Fibroblast of lung (primary cell): ENCODE measurements at regions not wholly inside any gene's neighbourhood (a gene's known extent, or its start where the extent isn't known, plus 50 kb on each side); places are given as distances from the start of the nearest gene placed in this dataset.

ENCODE experiments used
- DNase-seq, 2 donors: peaks; one replicate each; pipeline versions ENCODE4 v3.0.0 to v3.0.0-alpha.2; 2010; ENCODE audit warnings: low read depth in 2 of 2
- H2AFZ ChIP-seq: 2 replicates; pipeline ENCODE4 v1.5.1; 2012; ENCODE audit warnings: low read length, control low read depth, inconsistent platforms
- H3K27ac ChIP-seq: 2 replicates; pipeline ENCODE4 v1.5.1; 2011; ENCODE audit warnings: low read length, control low read depth; ENCODE audit not compliant: insufficient read depth
- H3K27me3 ChIP-seq: 2 replicates; pipeline ENCODE4 v1.5.1; 2011; ENCODE audit warnings: mild to moderate bottlenecking, low read length; ENCODE audit not compliant: control insufficient read depth, insufficient read depth
- H3K36me3 ChIP-seq: 2 replicates; pipeline ENCODE4 v1.5.1; 2011; ENCODE audit warnings: low read length; ENCODE audit not compliant: control insufficient read depth, insufficient read depth
- H3K4me1 ChIP-seq: 2 replicates; pipeline ENCODE4 v1.5.1; 2011; ENCODE audit warnings: low read length; ENCODE audit not compliant: control insufficient read depth, insufficient read depth; ENCODE audit errors: extremely low read depth
- H3K4me2 ChIP-seq: 2 replicates; pipeline ENCODE4 v1.5.1; 2011; ENCODE audit warnings: low read length, control low read depth; ENCODE audit not compliant: insufficient read depth; ENCODE audit errors: extremely low read depth
- H3K4me3 ChIP-seq, 4 experiments: fragments of 200-600 bp in 1 of 4; sonication (generic) in 1 of 4; replicated peaks in 1 of 4; 2 replicates each; pipeline ENCODE4 v1.5.1; 2011 to 2016; ENCODE audit warnings: low read length in 4 of 4, low read depth in 3 of 4, mild to moderate bottlenecking in 3 of 4, control low read depth in 2 of 4, inconsistent platforms in 1 of 4, mixed read lengths in 1 of 4; ENCODE audit not compliant: insufficient read depth in 1 of 4; ENCODE audit errors: control extremely low read depth in 1 of 4
- H3K79me2 ChIP-seq: 2 replicates; pipeline ENCODE4 v1.5.1; 2012; ENCODE audit warnings: mild to moderate bottlenecking, low read length, inconsistent platforms; ENCODE audit not compliant: control insufficient read depth, insufficient read depth
- H3K9ac ChIP-seq: 2 replicates; pipeline ENCODE4 v1.5.1; 2011; ENCODE audit warnings: mild to moderate bottlenecking, low read length, control low read depth; ENCODE audit not compliant: insufficient read depth
- H3K9me3 ChIP-seq: 2 replicates; pipeline ENCODE4 v1.5.1; 2012; ENCODE audit warnings: low read depth, low read length; ENCODE audit not compliant: control insufficient read depth, insufficient read depth
- H4K20me1 ChIP-seq: 2 replicates; pipeline ENCODE4 v1.5.1; 2011; ENCODE audit warnings: low read length; ENCODE audit not compliant: control insufficient read depth, insufficient read depth; ENCODE audit errors: extremely low read depth
- EZH2 ChIP-seq: IDR thresholded peaks from 2 replicates; pipeline ENCODE4 v1.5.1; 2012; ENCODE audit warnings: low read length, control low read depth, mild to moderate bottlenecking; ENCODE audit errors: missing control alignments
- TF ChIP-seq, protein P1 (sequence below), 2 donors: IDR thresholded peaks in 1 of 2; conservative IDR thresholded peaks in 1 of 2; 1 replicate in 1 of 2; 2 replicates in 1 of 2; pipeline ENCODE4 v1.5.1; 2011 to 2012; ENCODE audit warnings: low read length in 2 of 2, control low read depth in 1 of 2, inconsistent platforms in 1 of 2, low read depth in 1 of 2, mild to moderate bottlenecking in 1 of 2

DNA sequence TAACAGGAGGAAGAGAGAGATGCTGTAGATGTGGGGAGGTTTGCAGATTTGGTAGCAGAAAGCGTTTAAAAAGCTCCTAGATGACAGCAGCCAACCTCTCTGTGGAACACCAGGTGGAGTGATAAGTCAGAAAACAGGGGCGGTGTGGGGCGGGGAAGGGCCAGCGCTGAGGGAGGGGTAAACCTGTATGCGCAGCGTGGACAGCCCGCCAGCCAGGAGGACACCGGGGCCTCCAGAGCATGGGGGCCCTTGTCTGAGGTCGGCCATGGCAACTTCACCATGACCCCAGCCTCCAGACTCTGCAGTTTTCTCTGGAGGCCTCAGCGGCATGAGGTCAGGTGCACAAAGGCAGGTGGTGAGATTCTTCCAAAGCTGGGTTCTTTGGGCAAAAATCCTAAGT, 423.7 kb downstream of the BRD1 start:
- Histone ChIP-seq H3K9ac (no peak overlapping the region), H3K36me3 (no peaks in the 10 kb centered on the region), H3K27me3 (no peaks in the 10 kb centered on the region), H3K27ac (no peak overlapping the region), H3K4me3 (no peak overlapping the region), H4K20me1 (no peaks in the 10 kb centered on the region), H3K9me3 (no peaks in the 10 kb centered on the region), H3K79me2 (no peaks in the 10 kb centered on the region), H2AFZ (no peak overlapping the region), H3K4me1 (no peaks in the 10 kb centered on the region), H3K4me2 (no peak overlapping the region)
- TF ChIP-seq EZH2, result no peak
- TF ChIP-seq, protein P1, sequence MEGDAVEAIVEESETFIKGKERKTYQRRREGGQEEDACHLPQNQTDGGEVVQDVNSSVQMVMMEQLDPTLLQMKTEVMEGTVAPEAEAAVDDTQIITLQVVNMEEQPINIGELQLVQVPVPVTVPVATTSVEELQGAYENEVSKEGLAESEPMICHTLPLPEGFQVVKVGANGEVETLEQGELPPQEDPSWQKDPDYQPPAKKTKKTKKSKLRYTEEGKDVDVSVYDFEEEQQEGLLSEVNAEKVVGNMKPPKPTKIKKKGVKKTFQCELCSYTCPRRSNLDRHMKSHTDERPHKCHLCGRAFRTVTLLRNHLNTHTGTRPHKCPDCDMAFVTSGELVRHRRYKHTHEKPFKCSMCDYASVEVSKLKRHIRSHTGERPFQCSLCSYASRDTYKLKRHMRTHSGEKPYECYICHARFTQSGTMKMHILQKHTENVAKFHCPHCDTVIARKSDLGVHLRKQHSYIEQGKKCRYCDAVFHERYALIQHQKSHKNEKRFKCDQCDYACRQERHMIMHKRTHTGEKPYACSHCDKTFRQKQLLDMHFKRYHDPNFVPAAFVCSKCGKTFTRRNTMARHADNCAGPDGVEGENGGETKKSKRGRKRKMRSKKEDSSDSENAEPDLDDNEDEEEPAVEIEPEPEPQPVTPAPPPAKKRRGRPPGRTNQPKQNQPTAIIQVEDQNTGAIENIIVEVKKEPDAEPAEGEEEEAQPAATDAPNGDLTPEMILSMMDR (conservative IDR thresholded peaks at IDR 0.05 in 1 of 2, IDR thresholded peaks at IDR 0.05 in 1 of 2; ENCODE audit: low read depth in 1 of 2, low read length in 2 of 2), result no peak
- no peak for DNase-seq

DNA sequence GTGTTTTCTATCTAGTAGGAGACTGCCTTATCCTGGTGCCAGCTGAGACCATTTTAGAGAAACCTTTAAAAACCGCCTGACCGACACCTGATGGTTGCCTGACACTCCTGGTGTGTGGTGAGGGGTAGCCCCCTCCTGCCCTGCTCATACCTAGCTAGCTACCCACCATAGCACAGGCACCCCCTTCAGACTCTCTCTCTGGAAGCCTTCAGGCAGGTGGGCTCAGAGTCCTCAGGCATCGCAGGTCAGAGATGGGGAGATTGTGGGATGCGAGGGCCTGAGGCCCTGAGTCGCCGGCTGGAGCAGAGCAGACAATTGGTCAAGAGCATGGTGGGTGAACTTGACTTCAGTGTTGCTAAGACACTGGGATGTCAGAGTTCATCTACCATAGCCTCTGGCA, 424.6 kb downstream of the BRD1 start:
- Histone ChIP-seq H3K36me3 (no peaks in the 10 kb centered on the region), H3K27me3 (no peaks in the 10 kb centered on the region), H2AFZ (no peak overlapping the region), H3K4me3 (no peak overlapping the region), H3K9me3 (no peaks in the 10 kb centered on the region), H3K79me2 (no peaks in the 10 kb centered on the region), H3K9ac (no peak overlapping the region), H3K27ac (no peak overlapping the region), H3K4me1 (no peaks in the 10 kb centered on the region), H3K4me2 (no peak overlapping the region), H4K20me1 (no peaks in the 10 kb centered on the region)
- TF ChIP-seq, protein P1 (conservative IDR thresholded peaks at IDR 0.05 in 1 of 2, IDR thresholded peaks at IDR 0.05 in 1 of 2; ENCODE audit: low read depth in 1 of 2, low read length in 2 of 2), result no peak
- TF ChIP-seq EZH2, result no peak
- DNase-seq, result no peak

DNA sequence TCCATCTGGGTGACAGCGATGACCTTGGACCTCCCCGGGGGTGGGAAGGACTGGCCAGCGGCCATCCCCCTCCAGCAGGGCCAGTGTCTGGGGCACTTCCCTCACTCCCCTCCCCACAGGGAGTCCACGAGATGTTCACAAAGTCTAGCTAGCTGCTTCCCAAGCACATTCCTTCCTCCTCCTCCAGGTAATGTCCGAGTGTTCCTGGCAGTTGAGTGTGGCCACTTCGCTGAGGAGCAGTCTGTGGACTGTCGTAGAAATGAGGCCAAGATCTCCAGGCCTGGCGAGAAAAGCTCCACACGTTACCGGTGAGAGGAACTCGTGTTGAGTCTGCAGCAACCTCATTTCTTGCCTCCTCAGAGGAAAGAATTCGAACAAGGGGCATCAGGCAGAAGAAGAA, 425.5 kb downstream of the BRD1 start:
- H4K20me1 ChIP-seq, result no peaks in the 10 kb centered on the region
- H3K4me2 ChIP-seq, result no peak overlapping the region
- H2AFZ ChIP-seq, result no peak overlapping the region
- no peaks in the 10 kb centered on the region for H3K36me3 ChIP-seq
- H3K4me3 ChIP-seq, result no peak overlapping the region
- no peaks in the 10 kb centered on the region for H3K9me3 ChIP-seq
- no peaks in the 10 kb centered on the region for H3K4me1 ChIP-seq
- no peaks in the 10 kb centered on the region for H3K27me3 ChIP-seq
- H3K27ac ChIP-seq, result no peak overlapping the region
- DNase-seq, result no peak
- no peak overlapping the region for H3K9ac ChIP-seq
- no peaks in the 10 kb centered on the region for H3K79me2 ChIP-seq
- TF ChIP-seq, protein P1 (conservative IDR thresholded peaks at IDR 0.05 in 1 of 2, IDR thresholded peaks at IDR 0.05 in 1 of 2; ENCODE audit: low read depth in 1 of 2, low read length in 2 of 2), result no peak
- no peak for TF ChIP-seq EZH2
